Panc1 (cell line): ENCODE measurements at regions not wholly inside any gene's neighbourhood (a gene's known extent, or its start where the extent isn't known, plus 50 kb on each side); places are given as distances from the start of the nearest gene placed in this dataset.

Source experiments
- ATAC-seq: fragments of 200-7000 bp; cut with Tn5 transposase; 2 replicates; pipeline ENCODE4 v1.9.1; 2020; ENCODE audit warnings: mild to moderate bottlenecking, moderate library complexity
- BruUV-seq: library from RNA; stranded (reverse); fragments of 400-500 nt; replicated peaks from 2 replicates; lab custom pipeline; 2021; lab: Mats Ljungman, UMichigan
- CTCF ChIA-PET: fragments of 300-600 bp; sonication (Branson Sonifier 250); formaldehyde crosslinking; loops from one replicate; lab custom pipeline; 2022; ENCODE audit warnings: antibody characterized with exemption; lab: Charles Lee
- POLR2A ChIA-PET: fragments of 300-600 bp; sonication (Branson Sonifier 250); formaldehyde crosslinking; loops from one replicate; lab custom pipeline; 2022; ENCODE audit warnings: antibody characterized with exemption; lab: Charles Lee
- DNase-seq: peaks from one replicate; pipeline ENCODE4 v3.0.0-alpha.2; 2010; ENCODE audit warnings: low read depth, low spot score
- H3K27ac ChIP-seq: 2 replicates; pipeline ENCODE4 v1.5.1; 2011; ENCODE audit warnings: mild to moderate bottlenecking, low read length, inconsistent platforms
- H3K27me3 ChIP-seq: fragments of 200-500 bp; sonication (Bioruptor generic); 2 replicates; pipeline ENCODE4 v1.6.0; 2014; ENCODE audit warnings: low read length, inconsistent platforms; ENCODE audit not compliant: control insufficient read depth, insufficient read depth
- H3K36me3 ChIP-seq: fragments of 200-500 bp; sonication (Bioruptor generic); 2 replicates; pipeline ENCODE4 v1.5.1; 2014; ENCODE audit warnings: inconsistent platforms, mild to moderate bottlenecking, low read length, moderate library complexity; ENCODE audit not compliant: control insufficient read depth, insufficient read depth
- H3K4me1 ChIP-seq: 2 replicates; pipeline ENCODE4 v1.5.1; 2011; ENCODE audit warnings: inconsistent platforms, mild to moderate bottlenecking, low read length, moderate library complexity; ENCODE audit not compliant: control insufficient read depth, insufficient read depth
- H3K4me3 ChIP-seq, 2 experiments: 2 replicates each; pipeline ENCODE4 v1.5.1; 2011 to 2012; ENCODE audit warnings: low read depth in 2 of 2, low read length in 2 of 2, mild to moderate bottlenecking in 2 of 2, inconsistent platforms in 1 of 2, moderate library complexity in 1 of 2
- H3K9me3 ChIP-seq: fragments of 200-500 bp; sonication (Bioruptor generic); 2 replicates; pipeline ENCODE4 v1.5.1; 2014; ENCODE audit warnings: low read depth, mild to moderate bottlenecking, inconsistent platforms, low read length, moderate library complexity; ENCODE audit not compliant: control insufficient read depth, insufficient read depth
- POLR2AphosphoS5 ChIP-seq: IDR thresholded peaks from 2 replicates; pipeline ENCODE4 v1.6.1; 2012; ENCODE audit warnings: mild to moderate bottlenecking, low read depth, low read length, moderate library complexity
- SIN3A ChIP-seq: IDR thresholded peaks from 2 replicates; pipeline ENCODE4 v1.6.1; 2012; ENCODE audit warnings: low read depth, mild to moderate bottlenecking, low read length, moderate library complexity, borderline replicate concordance; ENCODE audit not compliant: insufficient read depth
- TCF7L2 ChIP-seq: IDR thresholded peaks from 2 replicates; pipeline ENCODE4 v1.6.1; 2011; ENCODE audit warnings: mild to moderate bottlenecking, low read depth, low read length, inconsistent platforms
- in situ Hi-C: cut with HindIII; loops from 2 replicates; pipeline ENCODE4 v1.10.0; 2016; ENCODE audit warnings: low sequenced_read_pairs, low pct_unique_long_range_greater_than_20kb
- intact Hi-C: fragments of 100-400 bp; cut with micrococcal nuclease; formaldehyde crosslinking; loops from one replicate; pipeline ENCODE4 v1.10.0; 2022; ENCODE audit not compliant: unreplicated experiment
- TF ChIP-seq, protein P1 (sequence below), 2 experiments: IDR thresholded peaks; 2 replicates each; pipeline ENCODE4 v1.6.1; 2011 to 2012; ENCODE audit warnings: low read depth in 2 of 2, control low read depth in 1 of 2, low read length in 1 of 2, mild to moderate bottlenecking in 1 of 2, moderate library complexity in 1 of 2; ENCODE audit not compliant: insufficient read depth in 1 of 2
- TF ChIP-seq, protein P2 (sequence below): fragments of 450-650 bp; IDR thresholded peaks from 2 replicates; pipeline ENCODE4 v1.5.1; 2017; ENCODE audit warnings: mild to moderate bottlenecking

- Histone ChIP-seq H3K27ac (no peak overlapping the region), H3K4me1 (no peaks in the 10 kb centered on the region), H3K36me3 (no peaks in the 10 kb centered on the region), H3K27me3 (no peaks in the 10 kb centered on the region), H3K4me3 (no peak overlapping the region), H3K9me3 (peaks cover 7% of the 10 kb centered on the region)
- ChIA-PET POLR2A (no interaction called here), CTCF (no interaction called here)
- ATAC-seq (no peak), DNase-seq (no peak)
- in situ Hi-C loops (no loop called here), intact Hi-C loops (no loop called here)
- BruUV-seq = no TSS peak
- no peak for TF ChIP-seq SIN3A
- TF ChIP-seq TCF7L2 = no peak
- TF ChIP-seq, protein P1, sequence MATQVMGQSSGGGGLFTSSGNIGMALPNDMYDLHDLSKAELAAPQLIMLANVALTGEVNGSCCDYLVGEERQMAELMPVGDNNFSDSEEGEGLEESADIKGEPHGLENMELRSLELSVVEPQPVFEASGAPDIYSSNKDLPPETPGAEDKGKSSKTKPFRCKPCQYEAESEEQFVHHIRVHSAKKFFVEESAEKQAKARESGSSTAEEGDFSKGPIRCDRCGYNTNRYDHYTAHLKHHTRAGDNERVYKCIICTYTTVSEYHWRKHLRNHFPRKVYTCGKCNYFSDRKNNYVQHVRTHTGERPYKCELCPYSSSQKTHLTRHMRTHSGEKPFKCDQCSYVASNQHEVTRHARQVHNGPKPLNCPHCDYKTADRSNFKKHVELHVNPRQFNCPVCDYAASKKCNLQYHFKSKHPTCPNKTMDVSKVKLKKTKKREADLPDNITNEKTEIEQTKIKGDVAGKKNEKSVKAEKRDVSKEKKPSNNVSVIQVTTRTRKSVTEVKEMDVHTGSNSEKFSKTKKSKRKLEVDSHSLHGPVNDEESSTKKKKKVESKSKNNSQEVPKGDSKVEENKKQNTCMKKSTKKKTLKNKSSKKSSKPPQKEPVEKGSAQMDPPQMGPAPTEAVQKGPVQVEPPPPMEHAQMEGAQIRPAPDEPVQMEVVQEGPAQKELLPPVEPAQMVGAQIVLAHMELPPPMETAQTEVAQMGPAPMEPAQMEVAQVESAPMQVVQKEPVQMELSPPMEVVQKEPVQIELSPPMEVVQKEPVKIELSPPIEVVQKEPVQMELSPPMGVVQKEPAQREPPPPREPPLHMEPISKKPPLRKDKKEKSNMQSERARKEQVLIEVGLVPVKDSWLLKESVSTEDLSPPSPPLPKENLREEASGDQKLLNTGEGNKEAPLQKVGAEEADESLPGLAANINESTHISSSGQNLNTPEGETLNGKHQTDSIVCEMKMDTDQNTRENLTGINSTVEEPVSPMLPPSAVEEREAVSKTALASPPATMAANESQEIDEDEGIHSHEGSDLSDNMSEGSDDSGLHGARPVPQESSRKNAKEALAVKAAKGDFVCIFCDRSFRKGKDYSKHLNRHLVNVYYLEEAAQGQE (IDR thresholded peaks at IDR 0.05; ENCODE audit: insufficient read depth in 1 of 2, low read depth in 2 of 2, low read length in 1 of 2) = no peak
- TF ChIP-seq, protein P2, sequence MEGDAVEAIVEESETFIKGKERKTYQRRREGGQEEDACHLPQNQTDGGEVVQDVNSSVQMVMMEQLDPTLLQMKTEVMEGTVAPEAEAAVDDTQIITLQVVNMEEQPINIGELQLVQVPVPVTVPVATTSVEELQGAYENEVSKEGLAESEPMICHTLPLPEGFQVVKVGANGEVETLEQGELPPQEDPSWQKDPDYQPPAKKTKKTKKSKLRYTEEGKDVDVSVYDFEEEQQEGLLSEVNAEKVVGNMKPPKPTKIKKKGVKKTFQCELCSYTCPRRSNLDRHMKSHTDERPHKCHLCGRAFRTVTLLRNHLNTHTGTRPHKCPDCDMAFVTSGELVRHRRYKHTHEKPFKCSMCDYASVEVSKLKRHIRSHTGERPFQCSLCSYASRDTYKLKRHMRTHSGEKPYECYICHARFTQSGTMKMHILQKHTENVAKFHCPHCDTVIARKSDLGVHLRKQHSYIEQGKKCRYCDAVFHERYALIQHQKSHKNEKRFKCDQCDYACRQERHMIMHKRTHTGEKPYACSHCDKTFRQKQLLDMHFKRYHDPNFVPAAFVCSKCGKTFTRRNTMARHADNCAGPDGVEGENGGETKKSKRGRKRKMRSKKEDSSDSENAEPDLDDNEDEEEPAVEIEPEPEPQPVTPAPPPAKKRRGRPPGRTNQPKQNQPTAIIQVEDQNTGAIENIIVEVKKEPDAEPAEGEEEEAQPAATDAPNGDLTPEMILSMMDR = no peak
- no peak for TF ChIP-seq POLR2AphosphoS5
These were observed 675.9 kb downstream of the UQCRFS1 start for GRCh38 chr19:28537079-28537478.

DNA sequence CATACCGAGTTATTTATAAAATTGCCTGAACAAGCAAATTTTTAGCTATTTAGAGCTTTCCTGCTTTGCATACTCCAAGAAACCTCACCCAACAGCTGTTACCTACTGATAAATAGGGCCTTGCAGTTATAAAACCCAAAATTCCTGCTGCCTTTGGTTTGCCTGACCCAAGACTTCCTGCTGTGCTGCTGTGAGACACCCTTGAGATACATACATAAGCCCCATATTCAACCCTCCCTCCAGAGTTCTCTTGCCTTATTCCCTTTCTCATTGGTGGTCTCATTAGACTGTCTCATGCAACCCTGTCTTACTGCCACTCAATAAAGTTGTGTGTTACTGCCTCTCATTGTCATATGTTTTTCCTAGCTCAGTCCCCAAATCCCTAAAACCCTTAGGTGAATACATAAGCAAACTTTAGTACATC lies 677.6 kb downstream of the UQCRFS1 start:
- Histone ChIP-seq H3K4me1 (no peaks in the 10 kb centered on the region), H3K27me3 (no peaks in the 10 kb centered on the region), H3K36me3 (no peaks in the 10 kb centered on the region), H3K27ac (no peak overlapping the region), H3K9me3 (peaks cover 7% of the 10 kb centered on the region), H3K4me3 (no peak overlapping the region)
- DNase-seq (no peak), ATAC-seq (no peak)
- POLR2A ChIA-PET = no interaction called here
- CTCF ChIA-PET = interaction anchor here (0.6 kb wide), 1 partner anchor 18 kb away, joined by 4 read pairs; no protein-coding TSS in a partner anchor
- in situ Hi-C loops = no loop called here
- no TSS peak for BruUV-seq
- no peak for TF ChIP-seq SIN3A
- TF ChIP-seq POLR2AphosphoS5 = no peak
- TF ChIP-seq, protein P1 (IDR thresholded peaks at IDR 0.05; ENCODE audit: insufficient read depth in 1 of 2, low read depth in 2 of 2, low read length in 1 of 2) = no peak
- TF ChIP-seq TCF7L2 = no peak
- TF ChIP-seq, protein P2 = no peak
- intact Hi-C loops = no loop called here
